ENCODE measurements at regions not wholly inside any gene's neighbourhood (a gene's known extent, or its start where the extent isn't known, plus 50 kb on each side); places are given as distances from the start of the nearest gene placed in this dataset.

DNA sequence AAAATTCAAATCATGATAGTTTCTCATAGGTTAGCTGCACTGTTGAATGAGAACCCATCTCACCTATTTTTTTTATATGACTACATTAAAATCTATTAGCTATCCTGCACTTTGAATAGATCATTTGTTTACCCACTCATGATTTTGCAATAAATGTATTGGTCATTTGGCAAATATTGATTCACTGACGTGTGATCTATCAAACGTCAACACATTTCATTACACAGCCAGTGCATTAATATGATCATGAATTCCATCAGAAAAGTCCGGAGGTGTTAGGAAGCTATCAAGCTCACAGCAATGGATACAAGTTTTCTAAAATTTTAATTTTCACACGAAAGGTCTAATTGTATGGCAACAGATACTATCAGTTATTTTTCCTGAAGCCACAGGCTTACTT lies 128.2 kb upstream of the ID2 start:
- TF ChIP-seq, protein P1, sequence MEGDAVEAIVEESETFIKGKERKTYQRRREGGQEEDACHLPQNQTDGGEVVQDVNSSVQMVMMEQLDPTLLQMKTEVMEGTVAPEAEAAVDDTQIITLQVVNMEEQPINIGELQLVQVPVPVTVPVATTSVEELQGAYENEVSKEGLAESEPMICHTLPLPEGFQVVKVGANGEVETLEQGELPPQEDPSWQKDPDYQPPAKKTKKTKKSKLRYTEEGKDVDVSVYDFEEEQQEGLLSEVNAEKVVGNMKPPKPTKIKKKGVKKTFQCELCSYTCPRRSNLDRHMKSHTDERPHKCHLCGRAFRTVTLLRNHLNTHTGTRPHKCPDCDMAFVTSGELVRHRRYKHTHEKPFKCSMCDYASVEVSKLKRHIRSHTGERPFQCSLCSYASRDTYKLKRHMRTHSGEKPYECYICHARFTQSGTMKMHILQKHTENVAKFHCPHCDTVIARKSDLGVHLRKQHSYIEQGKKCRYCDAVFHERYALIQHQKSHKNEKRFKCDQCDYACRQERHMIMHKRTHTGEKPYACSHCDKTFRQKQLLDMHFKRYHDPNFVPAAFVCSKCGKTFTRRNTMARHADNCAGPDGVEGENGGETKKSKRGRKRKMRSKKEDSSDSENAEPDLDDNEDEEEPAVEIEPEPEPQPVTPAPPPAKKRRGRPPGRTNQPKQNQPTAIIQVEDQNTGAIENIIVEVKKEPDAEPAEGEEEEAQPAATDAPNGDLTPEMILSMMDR (conservative IDR thresholded peaks at IDR 0.05; ENCODE audit: low read length) = no peak
- no peak for TF ChIP-seq EZH2phosphoT487 (IDR thresholded peaks at IDR 0.05; ENCODE audit: borderline replicate concordance)

Data from Loucy (cell line).